ENCODE measurements at regions not wholly inside any gene's neighbourhood (a gene's known extent, or its start where the extent isn't known, plus 50 kb on each side); places are given as distances from the start of the nearest gene placed in this dataset.

DNA sequence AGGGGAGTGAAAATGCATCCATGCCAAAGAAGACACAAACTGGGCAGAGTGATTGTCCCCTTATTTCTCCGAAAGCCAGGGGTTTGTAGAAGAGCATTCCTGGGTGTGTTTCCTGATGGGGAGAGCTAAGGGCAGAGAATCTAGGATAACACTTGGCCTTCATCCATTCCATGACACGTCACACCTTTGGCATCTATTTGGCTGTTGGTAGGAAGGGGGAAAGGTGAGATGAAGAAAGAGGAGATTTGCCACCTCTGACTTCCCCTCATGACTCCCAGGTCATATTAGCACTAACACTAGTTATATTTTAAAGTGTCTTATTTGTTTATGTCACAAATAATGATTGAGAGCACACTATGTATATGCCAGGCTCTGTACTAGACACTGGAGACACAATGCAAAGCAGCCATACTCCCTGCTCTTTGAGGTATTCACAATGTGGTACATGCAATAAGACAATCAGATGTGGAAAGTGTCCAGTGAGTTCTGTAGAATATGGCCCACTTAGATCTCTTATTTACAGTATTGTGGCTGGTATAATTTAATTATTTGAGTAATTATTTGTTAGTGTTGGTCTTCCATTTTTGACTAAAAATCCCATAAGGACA lies 54.5 kb upstream of the GADD45A start (continued):
- no peak for TF ChIP-seq ZNF658 (tag by site-specific recombination; IDR thresholded peaks at IDR 0.05)
- no peak for TF ChIP-seq MEIS1 (CRISPR knock-in tag; IDR thresholded peaks at IDR 0.05; ENCODE audit: borderline replicate concordance)
- no peak for TF ChIP-seq CTCF (tag by site-specific recombination; IDR thresholded peaks at IDR 0.05)
- TF ChIP-seq, protein P1, sequence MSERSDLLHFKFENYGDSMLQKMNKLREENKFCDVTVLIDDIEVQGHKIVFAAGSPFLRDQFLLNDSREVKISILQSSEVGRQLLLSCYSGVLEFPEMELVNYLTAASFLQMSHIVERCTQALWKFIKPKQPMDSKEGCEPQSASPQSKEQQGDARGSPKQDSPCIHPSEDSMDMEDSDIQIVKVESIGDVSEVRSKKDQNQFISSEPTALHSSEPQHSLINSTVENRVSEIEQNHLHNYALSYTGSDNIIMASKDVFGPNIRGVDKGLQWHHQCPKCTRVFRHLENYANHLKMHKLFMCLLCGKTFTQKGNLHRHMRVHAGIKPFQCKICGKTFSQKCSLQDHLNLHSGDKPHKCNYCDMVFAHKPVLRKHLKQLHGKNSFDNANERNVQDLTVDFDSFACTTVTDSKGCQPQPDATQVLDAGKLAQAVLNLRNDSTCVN (tag by site-specific recombination; optimal IDR thresholded peaks at IDR 0.05): no peak

DNA sequence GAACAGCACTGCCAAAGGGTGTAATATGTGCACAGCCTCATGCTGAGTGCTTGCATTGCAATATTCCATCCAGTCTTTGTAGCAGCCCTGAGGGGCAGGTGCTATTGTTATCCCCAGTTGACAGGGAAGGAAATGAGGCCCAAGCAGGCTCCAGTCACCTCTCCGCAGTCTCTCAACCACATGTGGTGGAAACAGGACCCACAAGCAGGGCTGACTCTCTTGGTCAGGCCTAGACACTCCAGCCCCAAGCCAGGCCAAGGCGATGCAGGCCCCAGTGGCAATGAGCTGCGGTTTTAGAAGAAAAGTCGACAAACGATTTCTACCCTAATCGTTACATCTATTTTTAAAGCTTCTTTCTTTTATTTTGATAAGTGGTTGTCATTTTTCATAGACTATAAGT lies 52.6 kb upstream of the GADD45A start:
- Histone ChIP-seq H3K4me3 (ENCODE audit: low read depth, low read length) (no peak overlapping the region), H3K4me1 (ENCODE audit: control insufficient read depth, insufficient read depth, low read length) (no peaks in the 10 kb centered on the region), H3K27ac (ENCODE audit: extremely low read depth, low read depth, low read length) (no peak overlapping the region), H3K9me3 (ENCODE audit: control insufficient read depth, insufficient read depth, low read depth, low read length) (no peaks in the 10 kb centered on the region), H3K36me3 (ENCODE audit: control insufficient read depth in 2 of 2, insufficient read depth in 1 of 2, low read length in 2 of 2) (no peaks in the 10 kb centered on the region)
- CTCF ChIA-PET: interaction anchor here (1.1 kb wide), 1 partner anchor 50 kb away, joined by 4 read pairs; no protein-coding TSS in a partner anchor
- TF ChIP-seq ZNF335 (tag by site-specific recombination; conservative IDR thresholded peaks at IDR 0.05) (no peak), ZNF274 (IDR thresholded peaks at IDR 0.05; ENCODE audit: low read length) (no peak), ZNF274 (tag by site-specific recombination; IDR thresholded peaks at IDR 0.05; ENCODE audit: borderline replicate concordance) (no peak), ZEB2 (tag by site-specific recombination; IDR thresholded peaks at IDR 0.05) (no peak), ZNF248 (tag by site-specific recombination; IDR thresholded peaks at IDR 0.05) (no peak), ZNF791 (tag by site-specific recombination; IDR thresholded peaks at IDR 0.05) (no peak), ZNF48 (tag by site-specific recombination; IDR thresholded peaks at IDR 0.05) (no peak), PRDM1 (tag by site-specific recombination; IDR thresholded peaks at IDR 0.05) (no peak), ZNF133 (tag by site-specific recombination; IDR thresholded peaks at IDR 0.05) (no peak), ZNF792 (tag by site-specific recombination; IDR thresholded peaks at IDR 0.05) (no peak), ZNF639 (tag by site-specific recombination; IDR thresholded peaks at IDR 0.05) (no peak)
- TF ChIP-seq, protein P2, sequence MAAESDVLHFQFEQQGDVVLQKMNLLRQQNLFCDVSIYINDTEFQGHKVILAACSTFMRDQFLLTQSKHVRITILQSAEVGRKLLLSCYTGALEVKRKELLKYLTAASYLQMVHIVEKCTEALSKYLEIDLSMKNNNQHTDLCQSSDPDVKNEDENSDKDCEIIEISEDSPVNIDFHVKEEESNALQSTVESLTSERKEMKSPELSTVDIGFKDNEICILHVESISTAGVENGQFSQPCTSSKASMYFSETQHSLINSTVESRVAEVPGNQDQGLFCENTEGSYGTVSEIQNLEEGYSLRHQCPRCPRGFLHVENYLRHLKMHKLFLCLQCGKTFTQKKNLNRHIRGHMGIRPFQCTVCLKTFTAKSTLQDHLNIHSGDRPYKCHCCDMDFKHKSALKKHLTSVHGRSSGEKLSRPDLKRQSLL (tag by site-specific recombination; IDR thresholded peaks at IDR 0.05): no peak
- POLR2A ChIA-PET: no interaction called here

DNA sequence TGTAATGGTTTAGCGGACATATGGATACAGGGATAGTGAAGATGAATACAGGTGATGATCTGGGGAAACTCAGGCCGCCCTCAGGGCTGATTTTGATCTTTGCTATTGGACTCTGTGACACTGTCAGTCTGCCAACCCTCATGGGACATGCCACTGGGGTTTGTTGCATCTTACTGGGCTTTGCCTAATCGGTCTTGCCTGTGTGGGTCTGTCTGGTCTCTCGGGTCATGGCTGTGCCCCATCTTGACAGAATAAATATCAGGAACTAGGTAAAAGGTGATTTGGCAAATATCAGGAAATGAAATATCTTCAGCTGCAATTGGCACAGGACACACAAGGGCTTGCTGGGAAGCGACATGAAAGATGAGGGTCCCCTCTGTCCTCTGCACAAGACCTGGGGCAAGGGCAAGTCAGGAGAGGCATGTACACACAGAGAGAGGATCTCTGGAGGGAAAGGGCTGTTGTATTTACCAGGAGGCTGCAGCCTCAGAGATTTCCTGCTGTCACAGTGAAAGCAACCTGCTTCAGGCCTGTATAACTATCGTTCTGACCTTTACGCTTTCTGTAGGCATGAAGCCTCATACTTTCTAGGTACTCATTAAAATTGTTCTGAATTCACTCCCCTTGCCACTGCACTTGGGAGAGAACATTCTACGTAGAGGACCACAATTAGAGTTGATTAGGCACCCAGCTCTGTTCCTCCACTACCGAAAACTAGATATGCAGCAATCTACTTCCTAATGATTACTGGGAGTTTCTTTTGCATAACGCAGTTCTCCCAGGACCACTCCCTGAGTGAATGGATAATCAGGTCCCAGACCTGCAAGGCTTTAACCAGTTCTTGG lies 52.0 kb upstream of the GADD45A start:
- ChIA-PET CTCF (interaction anchor here (1.1 kb wide), 2 partner anchors 49 to 127 kb away, joined by 3 to 4 read pairs; no protein-coding TSS in a partner anchor), POLR2A (no interaction called here)
- Histone ChIP-seq H3K4me3 (ENCODE audit: low read depth, low read length) (no peak overlapping the region), H3K9me3 (ENCODE audit: control insufficient read depth, insufficient read depth, low read depth, low read length) (no peaks in the 10 kb centered on the region), H3K27ac (ENCODE audit: extremely low read depth, low read depth, low read length) (no peak overlapping the region), H3K36me3 (ENCODE audit: control insufficient read depth in 2 of 2, insufficient read depth in 1 of 2, low read length in 2 of 2) (no peaks in the 10 kb centered on the region), H3K4me1 (ENCODE audit: control insufficient read depth, insufficient read depth, low read length) (no peaks in the 10 kb centered on the region)
- TF ChIP-seq ZFP3 (tag by site-specific recombination; IDR thresholded peaks at IDR 0.05; ENCODE audit: low read depth) (no peak), ZNF670 (tag by site-specific recombination; IDR thresholded peaks at IDR 0.05; ENCODE audit: low read depth) (no peak), ZNF354C (tag by site-specific recombination; IDR thresholded peaks at IDR 0.05; ENCODE audit: borderline replicate concordance, low read depth) (no peak), ZNF514 (tag by site-specific recombination; IDR thresholded peaks at IDR 0.05) (no peak), ZNF785 (tag by site-specific recombination; IDR thresholded peaks at IDR 0.05) (no peak), OSR2 (tag by site-specific recombination; IDR thresholded peaks at IDR 0.05) (no peak), SETDB1 (IDR thresholded peaks at IDR 0.05; ENCODE audit: insufficient read length, low read length) (no peak), ZNF610 (tag by site-specific recombination; IDR thresholded peaks at IDR 0.05; ENCODE audit: borderline replicate concordance) (no peak), ZNF701 (tag by site-specific recombination; IDR thresholded peaks at IDR 0.05) (no peak)

All from HEK293 (cell line).